Astrocyte of the cerebellum (primary cell): ENCODE measurements at regions not wholly inside any gene's neighbourhood (a gene's known extent, or its start where the extent isn't known, plus 50 kb on each side); places are given as distances from the start of the nearest gene placed in this dataset.

Experiments used
- DNase-seq: peaks from one replicate; pipeline ENCODE4 v3.0.0-alpha.2; 2011; ENCODE audit warnings: low read depth
- H3K4me3 ChIP-seq: 2 replicates; pipeline ENCODE4 v1.5.1; 2011; ENCODE audit warnings: mild to moderate bottlenecking, low read depth, low read length, moderate library complexity
- in situ Hi-C: cut with HindIII; loops from 2 replicates; pipeline ENCODE4 v1.10.0; 2017; ENCODE audit warnings: low sequenced_read_pairs
- TF ChIP-seq, protein P1 (sequence below): IDR thresholded peaks from 2 replicates; pipeline ENCODE4 v1.5.1; 2012; ENCODE audit warnings: low read length, low read depth, moderate library complexity, mild to moderate bottlenecking; ENCODE audit errors: missing control alignments

DNA sequence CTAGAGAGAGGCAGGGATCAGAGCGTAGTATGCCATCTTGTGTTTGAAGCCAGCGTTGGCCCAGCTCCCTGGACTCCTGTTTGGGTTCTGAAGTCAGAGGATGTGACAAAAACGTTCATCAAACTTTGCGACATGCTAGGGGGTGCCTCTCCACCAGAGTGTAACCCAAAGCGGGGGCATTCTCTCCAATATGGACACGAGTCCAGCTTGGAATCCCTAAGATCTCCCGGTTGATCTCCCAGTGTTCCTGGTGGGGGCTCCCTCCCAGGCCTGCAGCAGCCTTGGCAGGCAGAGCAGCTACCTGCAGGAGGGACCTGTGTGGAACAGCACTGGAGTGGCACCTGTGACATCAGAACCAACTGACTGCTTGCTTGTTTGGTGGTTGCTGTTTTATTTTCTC lies 218.8 kb upstream of the ECI2 start:
- in situ Hi-C loops = no loop called here
- no peak overlapping the region for H3K4me3 ChIP-seq
- no peak for DNase-seq
- TF ChIP-seq, protein P1, sequence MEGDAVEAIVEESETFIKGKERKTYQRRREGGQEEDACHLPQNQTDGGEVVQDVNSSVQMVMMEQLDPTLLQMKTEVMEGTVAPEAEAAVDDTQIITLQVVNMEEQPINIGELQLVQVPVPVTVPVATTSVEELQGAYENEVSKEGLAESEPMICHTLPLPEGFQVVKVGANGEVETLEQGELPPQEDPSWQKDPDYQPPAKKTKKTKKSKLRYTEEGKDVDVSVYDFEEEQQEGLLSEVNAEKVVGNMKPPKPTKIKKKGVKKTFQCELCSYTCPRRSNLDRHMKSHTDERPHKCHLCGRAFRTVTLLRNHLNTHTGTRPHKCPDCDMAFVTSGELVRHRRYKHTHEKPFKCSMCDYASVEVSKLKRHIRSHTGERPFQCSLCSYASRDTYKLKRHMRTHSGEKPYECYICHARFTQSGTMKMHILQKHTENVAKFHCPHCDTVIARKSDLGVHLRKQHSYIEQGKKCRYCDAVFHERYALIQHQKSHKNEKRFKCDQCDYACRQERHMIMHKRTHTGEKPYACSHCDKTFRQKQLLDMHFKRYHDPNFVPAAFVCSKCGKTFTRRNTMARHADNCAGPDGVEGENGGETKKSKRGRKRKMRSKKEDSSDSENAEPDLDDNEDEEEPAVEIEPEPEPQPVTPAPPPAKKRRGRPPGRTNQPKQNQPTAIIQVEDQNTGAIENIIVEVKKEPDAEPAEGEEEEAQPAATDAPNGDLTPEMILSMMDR = no peak

DNA sequence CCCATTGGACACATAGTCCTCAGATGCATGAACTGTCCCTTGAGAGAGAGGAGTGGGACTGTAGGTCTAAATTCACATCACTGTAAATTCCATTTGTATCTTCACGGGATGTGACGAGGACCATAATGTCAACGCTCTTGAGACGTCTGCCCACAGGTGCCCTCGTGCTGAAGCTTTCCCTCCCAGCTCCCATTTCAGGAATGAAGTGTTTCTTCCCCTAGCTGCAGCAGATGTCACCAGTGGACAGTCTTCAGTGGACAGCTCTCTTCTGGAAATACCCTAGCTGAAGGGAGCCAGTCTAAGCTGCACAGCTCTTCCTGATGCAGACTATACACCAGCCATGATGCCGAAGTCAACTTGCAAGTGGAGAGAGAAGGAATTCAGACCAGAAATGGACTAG lies 217.4 kb upstream of the ECI2 start:
- no peak for DNase-seq
- TF ChIP-seq, protein P1 = no peak
- in situ Hi-C loops = no loop called here
- H3K4me3 ChIP-seq = no peak overlapping the region

DNA sequence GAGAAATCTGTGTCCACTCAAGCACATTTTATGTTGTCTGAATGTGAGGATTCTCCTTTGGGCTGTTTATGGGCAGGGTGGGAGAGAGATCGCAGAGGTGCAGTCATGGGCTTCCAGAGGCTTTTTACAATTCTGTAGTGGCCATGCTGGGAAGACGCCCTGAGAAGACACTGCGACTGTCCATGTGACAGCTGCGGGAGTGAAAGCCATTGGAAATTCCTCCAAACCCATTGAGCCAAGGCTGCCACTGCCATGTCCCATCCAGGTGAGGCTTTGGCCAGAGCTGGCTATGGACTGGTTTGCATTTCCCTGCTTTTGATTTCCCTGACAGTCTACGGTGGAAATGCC lies 216.9 kb upstream of the ECI2 start:
- no peak for DNase-seq
- H3K4me3 ChIP-seq = peak overlapping the region; percentile 12
- TF ChIP-seq, protein P1 = no peak
- in situ Hi-C loops = no loop called here

DNA sequence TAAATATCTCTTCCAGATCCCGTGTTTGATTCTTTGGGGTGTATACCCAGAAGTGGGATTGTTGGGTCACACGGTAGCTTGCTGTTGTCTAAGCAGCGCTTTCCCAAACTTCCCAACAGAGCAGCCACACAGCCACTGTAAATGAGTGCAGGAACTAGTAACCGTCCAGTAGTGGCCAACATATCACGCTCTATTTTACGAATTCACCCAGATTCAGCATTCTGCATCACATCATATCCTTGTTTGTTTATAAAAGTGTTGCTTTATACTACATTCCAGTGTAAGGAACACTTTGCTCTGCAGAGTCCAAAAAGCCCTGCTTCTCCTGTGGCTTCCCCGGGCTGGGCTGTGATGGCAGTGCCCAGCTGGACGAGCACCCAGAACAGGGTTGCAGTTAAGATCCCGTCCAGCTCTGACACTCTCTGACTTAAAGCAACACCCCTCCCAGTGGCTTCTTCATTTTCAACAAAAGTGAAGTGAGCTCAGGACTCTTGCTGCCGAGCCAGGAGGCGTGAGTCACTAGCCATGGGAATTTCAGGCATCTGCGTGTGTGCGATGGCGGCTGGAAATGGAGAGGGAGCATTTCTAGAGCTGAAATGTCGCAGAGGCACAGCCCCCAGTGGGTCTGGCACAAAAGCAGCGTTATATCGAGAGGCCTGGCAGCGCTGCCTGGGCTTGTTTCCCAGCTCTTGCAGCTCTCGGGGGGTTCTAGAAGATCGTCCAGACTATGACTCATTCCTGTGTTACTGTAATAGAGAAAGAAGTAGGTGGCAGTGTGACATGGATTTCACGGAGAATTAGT lies 216.3 kb upstream of the ECI2 start:
- in situ Hi-C loops = no loop called here
- peak; percentile 89 for DNase-seq
- H3K4me3 ChIP-seq = peak overlapping the region; percentile 14
- TF ChIP-seq, protein P1 = no peak

DNA sequence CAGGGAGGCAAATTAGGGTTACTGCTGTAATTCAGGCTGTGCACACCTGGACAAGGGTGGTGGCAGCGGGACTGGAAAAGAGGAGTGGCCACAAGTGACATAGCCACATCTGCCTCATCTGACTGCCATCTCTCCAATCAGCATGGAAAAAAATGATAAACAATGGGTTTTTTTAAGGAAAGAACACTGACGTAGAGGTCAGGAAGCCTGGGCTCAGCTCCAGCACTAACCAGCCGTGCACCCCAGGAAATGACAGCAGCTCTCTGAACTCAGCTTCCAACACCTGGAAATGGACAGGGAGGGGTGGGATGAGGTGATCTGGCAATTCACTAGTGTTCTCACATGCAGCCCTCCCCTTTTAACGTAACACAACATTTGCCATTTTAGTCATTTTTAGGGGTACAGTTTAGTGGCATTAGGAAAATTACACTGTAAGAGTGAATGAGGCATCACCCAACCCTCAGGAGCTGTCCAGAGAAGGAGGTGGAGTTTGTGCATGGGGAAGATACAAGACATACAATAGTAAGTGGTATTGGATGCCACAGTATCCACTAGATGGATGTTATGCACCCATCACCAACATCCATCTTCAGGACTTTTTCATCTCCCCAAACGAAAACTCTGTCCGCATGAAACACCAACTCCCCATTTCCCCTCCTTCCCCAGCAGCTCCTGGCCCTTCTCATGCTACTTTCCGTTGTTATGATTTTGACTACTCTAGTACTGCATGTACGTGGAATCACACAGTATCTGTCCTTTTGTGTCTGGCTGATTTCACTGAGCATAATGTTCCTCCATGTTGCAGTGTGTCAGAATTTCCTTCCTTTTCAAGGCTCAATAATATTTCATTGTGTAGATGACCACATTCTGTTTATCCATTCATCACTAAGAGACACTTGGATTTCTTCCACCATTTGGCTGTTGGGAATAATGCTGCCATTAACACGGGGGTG lies 215.5 kb upstream of the ECI2 start:
- no peak for DNase-seq
- H3K4me3 ChIP-seq = no peak overlapping the region
- in situ Hi-C loops = no loop called here

DNA sequence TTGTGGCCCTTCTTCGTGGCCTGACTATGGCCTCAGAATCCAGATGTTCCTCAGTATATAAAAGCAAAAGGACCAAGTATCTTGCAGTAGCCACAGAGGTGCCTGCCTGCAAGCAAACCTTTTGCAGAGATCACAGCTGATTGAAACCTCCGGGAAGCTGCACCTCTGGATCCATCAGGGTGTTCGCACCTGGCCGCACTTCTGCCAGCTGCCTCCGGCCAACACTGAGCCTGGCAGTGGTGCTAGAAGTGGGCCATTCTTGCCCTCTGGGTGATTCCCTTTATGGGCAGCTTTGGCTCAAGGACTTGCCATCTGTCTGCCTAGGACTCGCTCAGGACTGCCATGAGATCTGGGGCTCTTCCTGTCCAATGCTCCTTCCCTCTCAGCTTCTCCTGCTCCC lies 214.6 kb upstream of the ECI2 start:
- DNase-seq = no peak
- no peak overlapping the region for H3K4me3 ChIP-seq
- in situ Hi-C loops = no loop called here
- TF ChIP-seq, protein P1 = no peak

More for the DNA sequence above, 215.5 kb upstream of the ECI2 start:
- TF ChIP-seq, protein P1 = no peak
